PFSK-1 (cell line): ENCODE measurements at regions not wholly inside any gene's neighbourhood (a gene's known extent, or its start where the extent isn't known, plus 50 kb on each side); places are given as distances from the start of the nearest gene placed in this dataset.

ENCODE experiments used
- FOXP2 ChIP-seq: optimal IDR thresholded peaks from 2 replicates; pipeline ENCODE3; 2011; ENCODE audit warnings: borderline replicate concordance, control low read depth, inconsistent platforms; ENCODE audit not compliant: insufficient read depth; ENCODE audit errors: extremely low read length, extremely low read depth
- POLR2AphosphoS5 ChIP-seq: IDR thresholded peaks from 2 replicates; pipeline ENCODE4 v1.6.1; 2012; ENCODE audit warnings: low read depth, mild to moderate bottlenecking, control low read depth, low read length, moderate library complexity
- SIN3A ChIP-seq: IDR thresholded peaks from 2 replicates; pipeline ENCODE4 v1.6.1; 2012; ENCODE audit warnings: mild to moderate bottlenecking, low read length, moderate library complexity, borderline replicate concordance; ENCODE audit not compliant: insufficient read depth
- TAF1 ChIP-seq: IDR thresholded peaks from 2 replicates; pipeline ENCODE4 v1.6.1; 2012; ENCODE audit warnings: low read length, control low read depth, borderline replicate concordance; ENCODE audit not compliant: insufficient read depth
- TF ChIP-seq, protein P1 (sequence below), 2 experiments: IDR thresholded peaks; 2 replicates each; pipeline versions ENCODE4 v1.6.1 to v1.8.0; 2011 to 2012; ENCODE audit warnings: low read depth in 2 of 2, low read length in 2 of 2, control low read depth in 1 of 2, inconsistent platforms in 1 of 2, mild to moderate bottlenecking in 1 of 2, moderate library complexity in 1 of 2; ENCODE audit not compliant: insufficient read depth in 1 of 2

DNA sequence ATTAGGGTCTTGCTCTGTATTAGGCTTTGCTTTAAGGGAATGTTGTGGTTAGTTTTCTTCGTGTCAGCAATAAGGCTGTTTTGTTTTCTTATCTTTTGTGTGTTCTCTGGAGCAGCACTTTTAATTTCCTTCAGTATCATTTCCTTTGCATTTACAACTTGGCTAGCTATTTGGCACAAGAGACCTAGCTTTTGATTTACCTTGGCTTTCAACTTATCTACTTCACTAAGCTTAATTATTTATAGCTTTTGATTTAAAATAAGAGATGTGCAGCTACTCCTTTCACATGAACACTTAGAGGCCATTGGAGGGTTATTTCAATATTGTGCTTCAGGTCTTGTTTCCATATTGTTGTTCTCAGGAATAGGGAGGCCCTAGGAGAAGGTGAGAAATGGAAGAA is 68.2 kb downstream of the FAT4 start:
- TF ChIP-seq FOXP2 = no peak
- TF ChIP-seq POLR2AphosphoS5 = no peak
- TF ChIP-seq, protein P1, sequence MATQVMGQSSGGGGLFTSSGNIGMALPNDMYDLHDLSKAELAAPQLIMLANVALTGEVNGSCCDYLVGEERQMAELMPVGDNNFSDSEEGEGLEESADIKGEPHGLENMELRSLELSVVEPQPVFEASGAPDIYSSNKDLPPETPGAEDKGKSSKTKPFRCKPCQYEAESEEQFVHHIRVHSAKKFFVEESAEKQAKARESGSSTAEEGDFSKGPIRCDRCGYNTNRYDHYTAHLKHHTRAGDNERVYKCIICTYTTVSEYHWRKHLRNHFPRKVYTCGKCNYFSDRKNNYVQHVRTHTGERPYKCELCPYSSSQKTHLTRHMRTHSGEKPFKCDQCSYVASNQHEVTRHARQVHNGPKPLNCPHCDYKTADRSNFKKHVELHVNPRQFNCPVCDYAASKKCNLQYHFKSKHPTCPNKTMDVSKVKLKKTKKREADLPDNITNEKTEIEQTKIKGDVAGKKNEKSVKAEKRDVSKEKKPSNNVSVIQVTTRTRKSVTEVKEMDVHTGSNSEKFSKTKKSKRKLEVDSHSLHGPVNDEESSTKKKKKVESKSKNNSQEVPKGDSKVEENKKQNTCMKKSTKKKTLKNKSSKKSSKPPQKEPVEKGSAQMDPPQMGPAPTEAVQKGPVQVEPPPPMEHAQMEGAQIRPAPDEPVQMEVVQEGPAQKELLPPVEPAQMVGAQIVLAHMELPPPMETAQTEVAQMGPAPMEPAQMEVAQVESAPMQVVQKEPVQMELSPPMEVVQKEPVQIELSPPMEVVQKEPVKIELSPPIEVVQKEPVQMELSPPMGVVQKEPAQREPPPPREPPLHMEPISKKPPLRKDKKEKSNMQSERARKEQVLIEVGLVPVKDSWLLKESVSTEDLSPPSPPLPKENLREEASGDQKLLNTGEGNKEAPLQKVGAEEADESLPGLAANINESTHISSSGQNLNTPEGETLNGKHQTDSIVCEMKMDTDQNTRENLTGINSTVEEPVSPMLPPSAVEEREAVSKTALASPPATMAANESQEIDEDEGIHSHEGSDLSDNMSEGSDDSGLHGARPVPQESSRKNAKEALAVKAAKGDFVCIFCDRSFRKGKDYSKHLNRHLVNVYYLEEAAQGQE (IDR thresholded peaks at IDR 0.05; ENCODE audit: insufficient read depth in 1 of 2, low read depth in 2 of 2, low read length in 2 of 2) = no peak
- no peak for TF ChIP-seq TAF1
- TF ChIP-seq SIN3A = no peak

DNA sequence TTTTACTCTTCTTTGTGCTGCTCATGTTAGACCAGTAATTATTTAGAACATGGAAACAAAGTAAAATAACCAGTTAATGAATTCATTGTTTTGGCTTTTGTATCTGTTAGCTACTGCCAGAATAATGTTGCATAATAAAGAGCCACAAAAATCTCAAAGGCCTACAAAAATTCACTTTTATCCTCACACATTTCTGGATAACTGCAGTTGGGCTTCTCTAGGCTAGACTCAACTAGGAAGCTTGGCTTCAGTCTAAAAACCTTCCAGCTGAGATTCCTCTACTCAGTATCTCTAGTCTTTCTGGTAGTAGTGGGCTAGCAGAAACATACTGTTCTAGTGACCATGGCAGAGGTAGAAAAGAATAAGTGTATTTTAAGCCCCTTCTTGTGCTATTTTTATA is 73.0 kb downstream of the FAT4 start:
- no peak for TF ChIP-seq SIN3A
- no peak for TF ChIP-seq POLR2AphosphoS5
- TF ChIP-seq, protein P1 (IDR thresholded peaks at IDR 0.05; ENCODE audit: insufficient read depth in 1 of 2, low read depth in 2 of 2, low read length in 2 of 2) = no peak
- TF ChIP-seq FOXP2 = no peak
- TF ChIP-seq TAF1 = no peak

DNA sequence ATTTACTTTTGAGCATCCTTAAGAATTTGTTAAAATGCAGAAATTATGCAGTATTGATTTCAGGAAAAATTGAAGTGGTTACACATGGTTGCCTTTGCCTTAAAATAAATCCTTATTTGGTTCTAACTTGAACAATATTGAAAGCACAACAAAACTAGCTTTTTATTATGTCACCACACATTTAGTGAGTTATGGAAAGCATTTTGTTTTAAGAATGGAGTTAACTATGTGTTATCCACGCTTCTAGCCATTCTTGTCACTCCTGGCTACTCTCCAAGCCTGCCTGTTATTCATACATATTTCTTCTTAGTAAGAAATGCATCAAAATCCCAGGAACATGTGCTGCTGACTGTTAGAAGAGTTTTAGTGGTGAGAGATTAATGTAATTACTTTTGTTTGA is 73.9 kb downstream of the FAT4 start:
- no peak for TF ChIP-seq TAF1
- TF ChIP-seq, protein P1 (IDR thresholded peaks at IDR 0.05; ENCODE audit: insufficient read depth in 1 of 2, low read depth in 2 of 2, low read length in 2 of 2) = no peak
- TF ChIP-seq POLR2AphosphoS5 = no peak
- TF ChIP-seq FOXP2 = no peak
- TF ChIP-seq SIN3A = no peak

DNA sequence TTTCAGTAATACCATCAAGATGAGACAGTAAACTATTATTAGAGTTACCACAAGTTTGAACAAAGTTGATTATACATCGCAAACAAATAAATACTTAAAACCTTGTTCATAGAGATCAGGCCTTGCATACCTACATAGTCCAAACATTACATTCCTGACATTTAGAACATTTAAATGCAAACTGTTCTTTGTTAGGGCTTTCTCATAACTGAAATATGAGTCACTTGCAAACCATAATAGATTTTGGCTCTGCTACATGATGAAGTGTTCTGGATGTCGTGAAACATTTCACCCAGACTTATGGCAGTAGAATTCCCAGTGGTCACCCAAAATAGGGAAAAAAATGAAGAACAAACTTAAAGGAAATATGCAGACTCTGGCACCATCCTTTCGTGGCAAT is 75.0 kb downstream of the FAT4 start:
- TF ChIP-seq SIN3A = no peak
- no peak for TF ChIP-seq POLR2AphosphoS5
- TF ChIP-seq TAF1 = no peak
- TF ChIP-seq, protein P1 (IDR thresholded peaks at IDR 0.05; ENCODE audit: insufficient read depth in 1 of 2, low read depth in 2 of 2, low read length in 2 of 2) = no peak
- no peak for TF ChIP-seq FOXP2

DNA sequence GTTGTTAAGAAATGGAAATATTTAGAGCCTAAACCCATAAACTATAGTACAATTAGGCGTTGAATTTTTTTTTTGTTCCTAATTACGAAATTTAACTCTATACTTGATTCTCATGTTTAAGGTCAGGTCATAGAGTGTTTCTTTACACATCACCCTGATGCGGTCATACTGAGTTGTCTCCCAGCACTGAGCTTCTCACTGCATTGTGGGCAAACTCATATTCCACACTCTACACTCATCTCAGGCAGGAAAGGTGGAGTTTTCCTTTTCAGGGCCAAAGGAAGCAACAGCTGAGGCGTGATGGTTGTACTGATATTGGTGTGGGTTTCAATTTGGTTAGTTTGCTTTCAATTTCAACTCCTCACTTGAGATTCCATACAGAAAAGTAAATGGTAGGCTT is 75.4 kb downstream of the FAT4 start:
- TF ChIP-seq POLR2AphosphoS5 = no peak
- no peak for TF ChIP-seq FOXP2
- TF ChIP-seq, protein P1 (IDR thresholded peaks at IDR 0.05; ENCODE audit: insufficient read depth in 1 of 2, low read depth in 2 of 2, low read length in 2 of 2) = no peak
- no peak for TF ChIP-seq SIN3A
- no peak for TF ChIP-seq TAF1
